Suppressor macrophage treated with lipopolysaccharide for 4 hours (primary cell): ENCODE measurements at regions not wholly inside any gene's neighbourhood (a gene's known extent, or its start where the extent isn't known, plus 50 kb on each side); places are given as distances from the start of the nearest gene placed in this dataset.
"Not testable (repeated sequence)": the region's sequence is repeated elsewhere in the genome, so short reads cannot be mapped to it uniquely, and the experiment has no call there.

Experiments
- DNase-seq: peaks from one replicate; pipeline ENCODE4 v3.0.0-alpha.2; 2020

GRCh38 chr7:106561151-106561550, 99.8 kb downstream of the CCDC71L start:
- no peak for DNase-seq

- no peak for DNase-seq
Observed at GRCh38 chr7:106560482-106560881, 100.5 kb downstream of the CCDC71L start.

GRCh38 chr7:106556244-106556643, 104.7 kb downstream of the CCDC71L start:
- not testable (repeated sequence) for DNase-seq

- not testable (repeated sequence) for DNase-seq
Observed at GRCh38 chr7:106554623-106555022, 106.3 kb downstream of the CCDC71L start.

GRCh38 chr7:106553446-106553836, 107.5 kb downstream of the CCDC71L start:
- DNase-seq = no peak

- peak; percentile 95 for DNase-seq
Observed at GRCh38 chr7:106552645-106553445, 108.1 kb downstream of the CCDC71L start.

GRCh38 chr7:106551936-106552335, 109.0 kb downstream of the CCDC71L start:
- peak; percentile 40 for DNase-seq

GRCh38 chr7:106548491-106548890, 112.5 kb downstream of the CCDC71L start:
- no peak for DNase-seq

GRCh38 chr7:106545275-106545674, 115.7 kb downstream of the CCDC71L start:
- DNase-seq = no peak

GRCh38 chr7:106543221-106543757, 117.7 kb downstream of the CCDC71L start:
- DNase-seq = no peak

- DNase-seq = peak; percentile 79
Observed at GRCh38 chr7:106542550-106543220, 118.3 kb downstream of the CCDC71L start.

- no peak for DNase-seq
Observed at GRCh38 chr7:106538638-106539037, 122.3 kb downstream of the CCDC71L start.

- no peak for DNase-seq
Observed at GRCh38 chr7:106537119-106537518, 123.8 kb downstream of the CCDC71L start.

GRCh38 chr7:106536079-106536478, 124.9 kb downstream of the CCDC71L start:
- no peak for DNase-seq

- no peak for DNase-seq
Observed at GRCh38 chr7:106535234-106535932, 125.6 kb downstream of the CCDC71L start.

GRCh38 chr7:106534271-106534846, 126.6 kb downstream of the CCDC71L start:
- DNase-seq = no peak

GRCh38 chr7:106530183-106530582, 130.8 kb downstream of the CCDC71L start:
- DNase-seq = not testable (repeated sequence)

GRCh38 chr7:106526617-106527016, 134.3 kb downstream of the CCDC71L start:
- not testable (repeated sequence) for DNase-seq

GRCh38 chr7:106524690-106525059, 136.3 kb downstream of the CCDC71L start:
- DNase-seq = no peak

- no peak for DNase-seq
Observed at GRCh38 chr7:106523482-106523881, 137.5 kb downstream of the CCDC71L start.

- DNase-seq = no peak
Observed at GRCh38 chr7:106522696-106523095, 138.3 kb downstream of the CCDC71L start.

- no peak for DNase-seq
Observed at GRCh38 chr7:106521541-106521940, 139.4 kb downstream of the CCDC71L start.

GRCh38 chr7:106520962-106521514, 139.9 kb downstream of the CCDC71L start:
- no peak for DNase-seq
